ENCODE measurements at regions not wholly inside any gene's neighbourhood (a gene's known extent, or its start where the extent isn't known, plus 50 kb on each side); places are given as distances from the start of the nearest gene placed in this dataset.

- intact Hi-C loops (cut with DNase I), result no loop called here
- no peak for ATAC-seq (ENCODE audit: poor library complexity)
Measured at GRCh38 chr11:98834776-98835175, 186.0 kb upstream of the CNTN5 start.

GRCh38 chr11:98835335-98835734, 185.4 kb upstream of the CNTN5 start:
- DNase-seq (no peak), ATAC-seq (ENCODE audit: poor library complexity) (no peak)
- intact Hi-C loops (cut with DNase I), result no loop called here

More at GRCh38 chr11:98834776-98835175, 186.0 kb upstream of the CNTN5 start:
- DNase-seq, result no peak

GRCh38 chr11:98836156-98836555, 184.6 kb upstream of the CNTN5 start:
- intact Hi-C loops (cut with DNase I), result no loop called here
- no peak for DNase-seq
- ATAC-seq (ENCODE audit: poor library complexity), result no peak

GRCh38 chr11:98842187-98842586, 178.6 kb upstream of the CNTN5 start:
- ATAC-seq (ENCODE audit: poor library complexity) (no peak), DNase-seq (no peak)
- intact Hi-C loops (cut with DNase I), result no loop called here

GRCh38 chr11:98862169-98862568, 158.6 kb upstream of the CNTN5 start:
- ATAC-seq (ENCODE audit: poor library complexity) (no peak), DNase-seq (no peak)
- intact Hi-C loops (cut with DNase I), result no loop called here

GRCh38 chr11:98871690-98872089, 149.1 kb upstream of the CNTN5 start:
- ATAC-seq (ENCODE audit: poor library complexity) (no peak), DNase-seq (no peak)
- intact Hi-C loops (cut with DNase I), result no loop called here

GRCh38 chr11:98874050-98874449, 146.7 kb upstream of the CNTN5 start:
- DNase-seq, result no peak
- ATAC-seq (ENCODE audit: poor library complexity), result no peak
- intact Hi-C loops (cut with DNase I), result no loop called here

- intact Hi-C loops (cut with DNase I), result no loop called here
- DNase-seq (no peak), ATAC-seq (ENCODE audit: poor library complexity) (no peak)
Measured at GRCh38 chr11:98895936-98896335, 124.8 kb upstream of the CNTN5 start.

- intact Hi-C loops (cut with DNase I), result no loop called here
- ATAC-seq (ENCODE audit: poor library complexity) (no peak), DNase-seq (no peak)
Measured at GRCh38 chr11:98940913-98941312, 79.8 kb upstream of the CNTN5 start.

- ATAC-seq (ENCODE audit: poor library complexity) (no peak), DNase-seq (no peak)
- intact Hi-C loops (cut with DNase I), result no loop called here
Measured at GRCh38 chr11:98944461-98944860, 76.3 kb upstream of the CNTN5 start.

GRCh38 chr11:98952107-98952506, 68.6 kb upstream of the CNTN5 start:
- no peak for ATAC-seq (ENCODE audit: poor library complexity)
- intact Hi-C loops (cut with DNase I), result no loop called here
- DNase-seq, result no peak

- no peak for DNase-seq
- intact Hi-C loops (cut with DNase I), result no loop called here
- ATAC-seq (ENCODE audit: poor library complexity), result no peak
Measured at GRCh38 chr11:98955551-98955950, 65.2 kb upstream of the CNTN5 start.

GRCh38 chr11:98964146-98964545, 56.6 kb upstream of the CNTN5 start:
- ATAC-seq (ENCODE audit: poor library complexity) (no peak), DNase-seq (no peak)
- intact Hi-C loops (cut with DNase I), result no loop called here

- no peak for DNase-seq
- ATAC-seq (ENCODE audit: poor library complexity), result no peak
- intact Hi-C loops (cut with DNase I), result no loop called here
Measured at GRCh38 chr11:98965358-98965757, 55.4 kb upstream of the CNTN5 start.

GRCh38 chr11:98965775-98966174, 55.0 kb upstream of the CNTN5 start:
- ATAC-seq (ENCODE audit: poor library complexity), result no peak
- no peak for DNase-seq
- intact Hi-C loops (cut with DNase I), result no loop called here

GRCh38 chr11:98967005-98967404, 53.7 kb upstream of the CNTN5 start:
- intact Hi-C loops (cut with DNase I), result no loop called here
- ATAC-seq (ENCODE audit: poor library complexity) (no peak), DNase-seq (no peak)

Measured in Right ventricle myocardium superior (tissue), 1 donor.